HepG2 (cell line): ENCODE measurements at regions not wholly inside any gene's neighbourhood (a gene's known extent, or its start where the extent isn't known, plus 50 kb on each side); places are given as distances from the start of the nearest gene placed in this dataset.
A peak's percentile ranks its signal among the peaks of the same experiment; 100 is the strongest.

Experiments used
- ATAC-seq: fragments of 200-7000 bp; cut with Tn5 transposase; 3 replicates; pipeline ENCODE4 v1.9.1; 2020; ENCODE audit warnings: mild to moderate bottlenecking, moderate library complexity
- BruUV-seq: library from RNA; stranded (reverse); fragments of 400-500 nt; replicated peaks from 2 replicates; lab custom pipeline; 2021; lab: Mats Ljungman, UMichigan
- CTCF ChIA-PET: fragments of 300-600 bp; formaldehyde crosslinking; extraction: SDS; loops from one replicate; lab custom pipeline; 2021; ENCODE audit warnings: low total read pairs, inconsistent platforms, low intra/inter-chr PET ratio; lab: Yijun Ruan, JAX
- POLR2A ChIA-PET: fragments of 350-600 bp; sonication (Branson Sonifier 250); formaldehyde crosslinking; loops from one replicate; lab custom pipeline; 2020; ENCODE audit warnings: antibody characterized with exemption, inconsistent platforms; lab: Yijun Ruan, JAX
- DNase-seq: peaks from one replicate; pipeline ENCODE4 v3.0.0-alpha.2; 2015; ENCODE audit warnings: low spot score
- FAIRE-seq: peaks from 3 replicates; lab custom pipeline; 2011; peaks lifted over from hg19 to GRCh38; lab: Jason Lieb, UNC
- H2AFZ ChIP-seq: one replicate; pipeline ENCODE4 v1.6.1; 2011; ENCODE audit warnings: low read length, inconsistent platforms
- H3K27ac ChIP-seq: fragments of 300-600 bp; 3 replicates; pipeline ENCODE4 v1.8.0; 2011; ENCODE audit warnings: mixed run types, mild to moderate bottlenecking, mixed read lengths, low read length, inconsistent platforms; ENCODE audit not compliant: insufficient read depth; ENCODE audit errors: extremely low read length
- H3K27me3 ChIP-seq, 2 experiments: fragments of 200-600 bp in 1 of 2; 2 replicates in 1 of 2; 3 replicates in 1 of 2; pipeline versions ENCODE4 v1.6.0 to v1.8.0; 2011; ENCODE audit warnings: low read length in 2 of 2, mild to moderate bottlenecking in 2 of 2, moderate library complexity in 2 of 2, inconsistent platforms in 1 of 2; ENCODE audit not compliant: insufficient read depth in 2 of 2, control insufficient read depth in 1 of 2
- H3K36me3 ChIP-seq, 2 experiments: fragments of 200-600 bp in 1 of 2; replicated peaks in 1 of 2; 2 replicates in 1 of 2; 3 replicates in 1 of 2; pipeline versions ENCODE4 v1.5.1 to v1.8.0; 2011; ENCODE audit warnings: low read length in 2 of 2, inconsistent platforms in 1 of 2; ENCODE audit not compliant: insufficient read depth in 2 of 2, control insufficient read depth in 1 of 2
- H3K4me1 ChIP-seq: 2 replicates; pipeline ENCODE4 v1.5.1; 2012; ENCODE audit warnings: low read length, inconsistent platforms; ENCODE audit not compliant: insufficient read depth
- H3K4me2 ChIP-seq: 2 replicates; pipeline ENCODE4 v1.6.0; 2011; ENCODE audit warnings: low read depth, low read length, inconsistent platforms
- H3K4me3 ChIP-seq, 3 experiments: fragments of 200-600 bp in 1 of 3; sonication (generic), shearing (Covaris generic) in 1 of 3; replicated peaks in 1 of 3; 2 replicates each; pipeline ENCODE4 v1.5.1; 2011 to 2016; ENCODE audit warnings: low read length in 3 of 3, inconsistent platforms in 2 of 3, low read depth in 2 of 3, mild to moderate bottlenecking in 2 of 3, control low read depth in 1 of 3, mixed read lengths in 1 of 3; ENCODE audit not compliant: insufficient read depth in 1 of 3
- H3K79me2 ChIP-seq: one replicate; pipeline ENCODE4 v1.6.1; 2011; ENCODE audit warnings: low read length, inconsistent platforms; ENCODE audit not compliant: insufficient read depth
- H3K9ac ChIP-seq: 2 replicates; pipeline ENCODE4 v1.6.0; 2011; ENCODE audit warnings: mild to moderate bottlenecking, low read depth, low read length, inconsistent platforms; ENCODE audit not compliant: insufficient read depth
- H3K9me3 ChIP-seq: 2 replicates; pipeline ENCODE4 v1.5.1; 2012; ENCODE audit warnings: mild to moderate bottlenecking, low read length
- H4K20me1 ChIP-seq: 2 replicates; pipeline ENCODE4 v1.6.0; 2011; ENCODE audit warnings: inconsistent platforms, mild to moderate bottlenecking, low read length, moderate library complexity; ENCODE audit not compliant: insufficient read depth
- ARNT ChIP-seq: fragments of 450-650 bp; IDR thresholded peaks from 2 replicates; pipeline ENCODE4 v1.6.1; 2017
- ATF2 ChIP-seq: sonication (generic); formaldehyde crosslinking; IDR thresholded peaks from 2 replicates; pipeline ENCODE4 v1.4.0; 2020; ENCODE audit warnings: missing genetic modification reagents
- EP300 ChIP-seq, 3 experiments: sonication (generic) in 1 of 3; formaldehyde crosslinking in 1 of 3; IDR thresholded peaks; 2 replicates each; pipeline versions ENCODE4 v1.5.1 to v1.6.1; 2011 to 2020; ENCODE audit warnings: low read depth in 2 of 3, low read length in 2 of 3, borderline replicate concordance in 1 of 3, improper control_type of control experiment in 1 of 3, mild to moderate bottlenecking in 1 of 3, missing genetic modification reagents in 1 of 3, moderate library complexity in 1 of 3
- FOXA3 ChIP-seq: IDR thresholded peaks from 2 replicates; pipeline ENCODE4 v1.6.1; 2016; ENCODE audit warnings: missing genetic modification reagents, missing compliant biosample characterization
- GABPB1 ChIP-seq: IDR thresholded peaks from 2 replicates; pipeline ENCODE4 v1.6.1; 2016; ENCODE audit warnings: mild to moderate bottlenecking, missing genetic modification reagents, moderate library complexity, missing compliant biosample characterization
- MAX ChIP-seq: IDR thresholded peaks from 2 replicates; pipeline ENCODE4 v1.6.1; 2012; ENCODE audit warnings: inconsistent platforms
- MBD4 ChIP-seq: IDR thresholded peaks from 2 replicates; pipeline ENCODE4 v1.6.1; 2012; ENCODE audit warnings: low read length, inconsistent platforms, borderline replicate concordance
- PCBP1 ChIP-seq: fragments of 200-400 bp; formaldehyde crosslinking; IDR thresholded peaks from 2 replicates; pipeline ENCODE4 v1.6.1; 2017; ENCODE audit warnings: mild to moderate bottlenecking, low read depth, low read length, borderline replicate concordance
- PHF5A ChIP-seq: IDR thresholded peaks from one replicate; pipeline ENCODE4 v1.6.1; 2018; ENCODE audit warnings: low read depth, missing genetic modification reagents; ENCODE audit not compliant: unreplicated experiment
- POGZ ChIP-seq: sonication (generic); formaldehyde crosslinking; IDR thresholded peaks from 2 replicates; pipeline ENCODE4 v1.4.0; 2020; ENCODE audit warnings: mild to moderate bottlenecking, missing genetic modification reagents
- REXO4 ChIP-seq: sonication (generic); formaldehyde crosslinking; IDR thresholded peaks from 2 replicates; pipeline ENCODE4 v1.8.0; 2022; ENCODE audit warnings: missing genetic modification reagents, mild to moderate bottlenecking, borderline replicate concordance
- RFX5 ChIP-seq: IDR thresholded peaks from 2 replicates; pipeline ENCODE4 v1.6.1; 2011; ENCODE audit warnings: low read depth, low read length, improper control_type of control experiment
- ZBTB1 ChIP-seq: sonication (generic); formaldehyde crosslinking; IDR thresholded peaks from 2 replicates; pipeline ENCODE4 v1.4.0; 2020; ENCODE audit warnings: missing genetic modification reagents, borderline replicate concordance
- ZFY ChIP-seq: sonication (generic); formaldehyde crosslinking; IDR thresholded peaks from 2 replicates; pipeline ENCODE4 v1.4.0; 2020; ENCODE audit warnings: missing genetic modification reagents
- ZNF230 ChIP-seq: sonication (generic); formaldehyde crosslinking; IDR thresholded peaks from 2 replicates; pipeline ENCODE4 v1.4.0; 2020; ENCODE audit warnings: mild to moderate bottlenecking, missing genetic modification reagents
- ZNF781 ChIP-seq: sonication (generic); formaldehyde crosslinking; IDR thresholded peaks from 2 replicates; pipeline ENCODE4 v1.5.1; 2020; ENCODE audit warnings: borderline replicate concordance, mild to moderate bottlenecking, missing genetic modification reagents; ENCODE audit errors: not compliant biosample characterization
- WGBS: methylation state at CpG from one replicate; pipeline ENCODE4 v1.1.6; 2017; ENCODE audit warnings: low lambda C conversion rate; 5-methylcytosine and 5-hydroxymethylcytosine counted together
- in situ Hi-C: cut with HindIII; loops from 2 replicates; pipeline ENCODE4 v1.10.0; 2017; ENCODE audit warnings: low pct_unique_long_range_greater_than_20kb; ENCODE audit not compliant: extremely low pct_ligation_motif_present
- intact Hi-C: fragments of 100-400 bp; cut with micrococcal nuclease; formaldehyde crosslinking; loops from one replicate; pipeline ENCODE4 v1.10.0; 2022; ENCODE audit not compliant: unreplicated experiment
- TF ChIP-seq, protein P1 (sequence below): IDR thresholded peaks from 2 replicates; pipeline ENCODE4 v1.6.1; 2016; ENCODE audit warnings: low read depth, control low read depth

- H3K4me1 ChIP-seq = peaks cover 70% of the 10 kb centered on the region
- 0 out of 2 replicates have a peak overlapping the region, but pooled peaks have one; percentile 10 for H3K9ac ChIP-seq
- H3K36me3 ChIP-seq = no peaks in the 10 kb centered on the region
- ATAC-seq (no peak), FAIRE-seq (no peak), DNase-seq (no peak)
- no peaks in the 10 kb centered on the region for H4K20me1 ChIP-seq
- H3K9me3 ChIP-seq = no peaks in the 10 kb centered on the region
- H3K4me2 ChIP-seq = no peak overlapping the region
- H3K27me3 ChIP-seq = no peaks in the 10 kb centered on the region
- H3K27ac ChIP-seq = peak overlapping the region; percentile 46
- POLR2A ChIA-PET = interaction anchor here (1.4 to 4.2 kb wide), 2 partner anchors 16 to 18 kb away, joined by 6 to 17 read pairs; no protein-coding TSS in a partner anchor
- in situ Hi-C loops = no loop called here
- BruUV-seq = no TSS peak
- intact Hi-C loops = no loop called here
- CTCF ChIA-PET = no interaction called here
- 90% methylated on average over 1 of the region's 1 CpG for WGBS
- H3K79me2 ChIP-seq = no peaks in the 10 kb centered on the region
- H2AFZ ChIP-seq = no peak overlapping the region
- no peak overlapping the region for H3K4me3 ChIP-seq
- TF ChIP-seq, protein P1, sequence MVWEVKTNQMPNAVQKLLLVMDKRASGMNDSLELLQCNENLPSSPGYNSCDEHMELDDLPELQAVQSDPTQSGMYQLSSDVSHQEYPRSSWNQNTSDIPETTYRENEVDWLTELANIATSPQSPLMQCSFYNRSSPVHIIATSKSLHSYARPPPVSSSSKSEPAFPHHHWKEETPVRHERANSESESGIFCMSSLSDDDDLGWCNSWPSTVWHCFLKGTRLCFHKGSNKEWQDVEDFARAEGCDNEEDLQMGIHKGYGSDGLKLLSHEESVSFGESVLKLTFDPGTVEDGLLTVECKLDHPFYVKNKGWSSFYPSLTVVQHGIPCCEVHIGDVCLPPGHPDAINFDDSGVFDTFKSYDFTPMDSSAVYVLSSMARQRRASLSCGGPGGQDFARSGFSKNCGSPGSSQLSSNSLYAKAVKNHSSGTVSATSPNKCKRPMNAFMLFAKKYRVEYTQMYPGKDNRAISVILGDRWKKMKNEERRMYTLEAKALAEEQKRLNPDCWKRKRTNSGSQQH (CRISPR knock-in tag) = 0 out of 2 replicates have a peak, but pooled peaks have one; percentile 46
- TF ChIP-seq RFX5 = no peak
- TF ChIP-seq PCBP1 = no peak
- 0 out of 2 replicates have a peak, but pooled peaks have one; percentile 15 for TF ChIP-seq ZBTB1
- TF ChIP-seq ZFY (CRISPR knock-in tag) = 0 out of 2 replicates have a peak, but pooled peaks have one; percentile 0
- TF ChIP-seq POGZ = no peak
- no peak for TF ChIP-seq ARNT
- TF ChIP-seq PHF5A (CRISPR knock-in tag) = no peak
- 0 out of 2 replicates have a peak, but pooled peaks have one; percentile 5 for TF ChIP-seq GABPB1 (CRISPR knock-in tag)
- peak in 1 of 2 experiments; percentile 18; a peak in 1 of 4 replicates for TF ChIP-seq EP300 (IDR thresholded peaks at IDR 0.05; ENCODE audit: low read depth in 2 of 2, low read length in 2 of 2)
- TF ChIP-seq EP300 (CRISPR knock-in tag; IDR thresholded peaks at IDR 0.05; ENCODE audit: borderline replicate concordance) = no peak
- peak; percentile 53 for TF ChIP-seq ZNF781 (CRISPR knock-in tag)
- TF ChIP-seq ZNF230 = 0 out of 2 replicates have a peak, but pooled peaks have one; percentile 43
- TF ChIP-seq FOXA3 (CRISPR knock-in tag) = peak; percentile 11; the same call in 1 of the 2 replicates
- no peak for TF ChIP-seq ATF2 (CRISPR knock-in tag)
- TF ChIP-seq MBD4 = peak; percentile 36; the same call in 1 of the 2 replicates
- no peak for TF ChIP-seq MAX
- TF ChIP-seq REXO4 (CRISPR knock-in tag) = no peak
Measured at GRCh38 chr17:13420418-13420826, 181.3 kb downstream of the HS3ST3A1 start.
